Neuronal stem cell (in vitro differentiated cells): ENCODE measurements at regions not wholly inside any gene's neighbourhood (a gene's known extent, or its start where the extent isn't known, plus 50 kb on each side); places are given as distances from the start of the nearest gene placed in this dataset.

Experiments used
- DNase-seq: peaks from one replicate; pipeline ENCODE4 v3.0.0-alpha.2; 2013; ENCODE audit warnings: low spot score
- H2AFZ ChIP-seq: one replicate; pipeline ENCODE4 v1.6.1; 2013; ENCODE audit warnings: mild to moderate bottlenecking, low read length, inconsistent platforms
- H2AK5ac ChIP-seq: 2 replicates; pipeline ENCODE4 v1.6.1; 2013; ENCODE audit warnings: low read depth, mild to moderate bottlenecking, inconsistent platforms, low read length, moderate library complexity, mixed read lengths
- H2BK120ac ChIP-seq: 2 replicates; pipeline ENCODE4 v1.6.1; 2013; ENCODE audit warnings: low read depth, mild to moderate bottlenecking, inconsistent platforms, low read length, moderate library complexity, mixed read lengths
- H2BK12ac ChIP-seq: one replicate; pipeline ENCODE4 v1.6.1; 2013; ENCODE audit warnings: low read length, inconsistent platforms
- H2BK15ac ChIP-seq: 2 replicates; pipeline ENCODE4 v1.6.1; 2013; ENCODE audit warnings: mild to moderate bottlenecking, low read length, inconsistent platforms, mixed read lengths
- H2BK5ac ChIP-seq: one replicate; pipeline ENCODE4 v1.6.1; 2013; ENCODE audit warnings: inconsistent platforms, mild to moderate bottlenecking, low read length, moderate library complexity
- H3K14ac ChIP-seq: one replicate; pipeline ENCODE4 v1.6.1; 2013; ENCODE audit warnings: low read length, inconsistent platforms
- H3K18ac ChIP-seq: 2 replicates; pipeline ENCODE4 v1.6.1; 2013; ENCODE audit warnings: low read length, inconsistent platforms
- H3K23ac ChIP-seq: 2 replicates; pipeline ENCODE4 v1.6.1; 2013; ENCODE audit warnings: low read depth, mild to moderate bottlenecking, mixed read lengths, low read length, inconsistent platforms; ENCODE audit not compliant: poor library complexity
- H3K27ac ChIP-seq: replicated peaks from 3 replicates; pipeline ENCODE4 v1.5.1; 2013; ENCODE audit warnings: low read length, inconsistent platforms
- H3K27me3 ChIP-seq, 3 experiments: 2 replicates each; pipeline ENCODE4 v1.6.1; 2013; ENCODE audit warnings: low read length in 3 of 3, mild to moderate bottlenecking in 2 of 3, inconsistent platforms in 1 of 3, low read depth in 1 of 3, mixed read lengths in 1 of 3, moderate library complexity in 1 of 3; ENCODE audit not compliant: control insufficient read depth in 3 of 3, insufficient read depth in 3 of 3
- H3K36me3 ChIP-seq, 2 donors: replicated peaks in 1 of 2; 2 replicates each; pipeline ENCODE4 v1.6.1; 2013; ENCODE audit warnings: low read length in 2 of 2; ENCODE audit not compliant: control insufficient read depth in 2 of 2, insufficient read depth in 2 of 2
- H3K4ac ChIP-seq: 2 replicates; pipeline ENCODE4 v1.6.1; 2013; ENCODE audit warnings: inconsistent platforms, mild to moderate bottlenecking, low read length, moderate library complexity
- H3K4me1 ChIP-seq, 2 donors: 1 replicate in 1 of 2; 2 replicates in 1 of 2; pipeline ENCODE4 v1.6.1; 2013; ENCODE audit warnings: low read length in 2 of 2, low read depth in 1 of 2; ENCODE audit not compliant: control insufficient read depth in 2 of 2, insufficient read depth in 1 of 2
- H3K4me2 ChIP-seq: one replicate; pipeline ENCODE4 v1.6.1; 2013; ENCODE audit warnings: mild to moderate bottlenecking, low read length, inconsistent platforms; ENCODE audit not compliant: insufficient read depth, poor library complexity, severe bottlenecking
- H3K4me3 ChIP-seq, 2 donors: 2 replicates each; pipeline ENCODE4 v1.5.1; 2013; ENCODE audit warnings: low read length in 2 of 2, mild to moderate bottlenecking in 2 of 2, inconsistent platforms in 1 of 2, moderate library complexity in 1 of 2
- H3K79me1 ChIP-seq: one replicate; pipeline ENCODE4 v1.6.1; 2013; ENCODE audit warnings: low read depth, mild to moderate bottlenecking, inconsistent platforms, low read length, moderate library complexity
- H3K9ac ChIP-seq: one replicate; pipeline ENCODE4 v1.6.1; 2013; ENCODE audit warnings: mild to moderate bottlenecking, low read depth, low read length, inconsistent platforms; ENCODE audit not compliant: poor library complexity
- H3K9me3 ChIP-seq, 2 donors: replicated peaks in 1 of 2; 2 replicates each; pipeline versions ENCODE3 to v1.6.1; 2013; ENCODE audit warnings: low read length in 2 of 2, mild to moderate bottlenecking in 2 of 2, inconsistent platforms in 1 of 2, low read depth in 1 of 2, mixed read lengths in 1 of 2, moderate library complexity in 1 of 2; ENCODE audit not compliant: control insufficient read depth in 2 of 2, insufficient read depth in 1 of 2
- H4K8ac ChIP-seq: one replicate; pipeline ENCODE4 v1.6.1; 2013; ENCODE audit warnings: low read depth, mild to moderate bottlenecking, inconsistent platforms, low read length, moderate library complexity
- H4K91ac ChIP-seq: one replicate; pipeline ENCODE4 v1.6.1; 2013; ENCODE audit warnings: low read length, low read depth, mild to moderate bottlenecking, inconsistent platforms; ENCODE audit not compliant: poor library complexity
- WGBS, 2 donors: extraction: QIAGEN DNeasy Blood & Tissue Kit; methylation state at CpG; one replicate each; pipeline ENCODE4 v1.1.7; 2013; ENCODE audit warnings: missing lambda C conversion rate in 2 of 2, mixed read lengths in 1 of 2; ENCODE audit not compliant: insufficient read length in 2 of 2, insufficient replicate concordance in 1 of 2; ENCODE audit errors: extremely low coverage in 2 of 2; 5-methylcytosine and 5-hydroxymethylcytosine counted together

GRCh38 chr4:82140422-82140821 is 233.4 kb downstream of the HNRNPD start:
- H3K4me3 ChIP-seq, result no peak overlapping the region

GRCh38 chr4:82139287-82139686 is 234.5 kb downstream of the HNRNPD start:
- no peaks in the 10 kb centered on the region for H3K4me1 ChIP-seq
- WGBS, 2 donors, result no CpG with 5 or more reads among the region's 3 CpGs
- no peak overlapping the region for H3K14ac ChIP-seq
- no peak overlapping the region for H2BK15ac ChIP-seq
- no peak for DNase-seq
- no peak overlapping the region for H3K4me2 ChIP-seq
- H3K4me3 ChIP-seq, result no peak overlapping the region
- H3K23ac ChIP-seq, result no peak overlapping the region
- H2AK5ac ChIP-seq, result no peak overlapping the region
- no peaks in the 10 kb centered on the region for H3K9me3 ChIP-seq
- no peaks in the 10 kb centered on the region for H3K27me3 ChIP-seq
- H2BK12ac ChIP-seq, result no peak overlapping the region
- no peak overlapping the region for H4K8ac ChIP-seq
- no peak overlapping the region for H3K9ac ChIP-seq
- no peaks in the 10 kb centered on the region for H3K79me1 ChIP-seq
- no peaks in the 10 kb centered on the region for H3K36me3 ChIP-seq
- no peak overlapping the region for H3K4ac ChIP-seq
- H2BK5ac ChIP-seq, result no peak overlapping the region
- no peak overlapping the region for H3K18ac ChIP-seq
- no peak overlapping the region for H2AFZ ChIP-seq
- H3K27ac ChIP-seq, result no peak overlapping the region
- H2BK120ac ChIP-seq, result no peak overlapping the region
- H4K91ac ChIP-seq, result no peak overlapping the region

More at GRCh38 chr4:82140422-82140821, 233.4 kb downstream of the HNRNPD start:
- Histone ChIP-seq H3K14ac (no peak overlapping the region), H2AFZ (no peak overlapping the region), H3K79me1 (no peaks in the 10 kb centered on the region), H3K4me2 (no peak overlapping the region), H3K4me1 (no peaks in the 10 kb centered on the region), H3K4ac (no peak overlapping the region), H3K27me3 (no peaks in the 10 kb centered on the region), H3K23ac (no peak overlapping the region), H2BK5ac (no peak overlapping the region), H3K27ac (no peak overlapping the region), H4K91ac (no peak overlapping the region), H3K18ac (no peak overlapping the region), H3K36me3 (no peaks in the 10 kb centered on the region), H2BK120ac (no peak overlapping the region), H3K9ac (no peak overlapping the region), H4K8ac (no peak overlapping the region), H3K9me3 (no peaks in the 10 kb centered on the region), H2BK12ac (no peak overlapping the region), H2AK5ac (no peak overlapping the region), H2BK15ac (no peak overlapping the region)
- DNase-seq, result no peak
- WGBS, 2 donors, result no CpG with 5 or more reads among the region's 2 CpGs

- Histone ChIP-seq H4K8ac (no peak overlapping the region), H4K91ac (no peak overlapping the region), H3K27me3 (no peaks in the 10 kb centered on the region), H2BK15ac (no peak overlapping the region), H3K79me1 (no peaks in the 10 kb centered on the region), H3K18ac (no peak overlapping the region), H3K9ac (no peak overlapping the region), H2AFZ (no peak overlapping the region), H3K4ac (no peak overlapping the region), H2BK12ac (no peak overlapping the region), H3K4me1 (no peaks in the 10 kb centered on the region), H2BK5ac (no peak overlapping the region), H3K4me2 (no peak overlapping the region), H2AK5ac (no peak overlapping the region), H3K9me3 (no peaks in the 10 kb centered on the region), H3K27ac (no peak overlapping the region), H3K4me3 (no peak overlapping the region), H3K23ac (no peak overlapping the region), H3K36me3 (no peaks in the 10 kb centered on the region), H2BK120ac (no peak overlapping the region), H3K14ac (no peak overlapping the region)
- DNase-seq, result no peak
- WGBS, 2 donors, result no CpG with 5 or more reads among the region's 4 CpGs
Observed at GRCh38 chr4:82138374-82138773, 235.4 kb downstream of the HNRNPD start.

GRCh38 chr4:82136161-82136801 is 237.5 kb downstream of the HNRNPD start:
- Histone ChIP-seq H3K27ac (no peak overlapping the region), H3K9ac (no peak overlapping the region), H3K27me3 (no peaks in the 10 kb centered on the region), H2AK5ac (no peak overlapping the region), H4K91ac (no peak overlapping the region), H3K4ac (no peak overlapping the region), H3K14ac (no peak overlapping the region), H3K79me1 (no peaks in the 10 kb centered on the region), H3K4me2 (no peak overlapping the region), H3K4me1 (no peaks in the 10 kb centered on the region), H2AFZ (no peak overlapping the region), H2BK15ac (no peak overlapping the region), H3K4me3 (no peak overlapping the region), H3K23ac (no peak overlapping the region), H4K8ac (no peak overlapping the region), H3K9me3 (no peaks in the 10 kb centered on the region), H3K36me3 (no peaks in the 10 kb centered on the region), H3K18ac (no peak overlapping the region), H2BK5ac (no peak overlapping the region), H2BK12ac (no peak overlapping the region), H2BK120ac (no peak overlapping the region)
- WGBS, 2 donors, result no CpG with 5 or more reads among the region's 2 CpGs
- no peak for DNase-seq
